ENCODE measurements at regions not wholly inside any gene's neighbourhood (a gene's known extent, or its start where the extent isn't known, plus 50 kb on each side); places are given as distances from the start of the nearest gene placed in this dataset.

GRCh38 chr5:174925586-174925985 is 201.2 kb downstream of the MSX2 start:
- TF ChIP-seq POLR2A (IDR thresholded peaks at IDR 0.05; ENCODE audit: low read length): no peak
- no peak for TF ChIP-seq CTCF (IDR thresholded peaks at IDR 0.05)
- TF ChIP-seq POLR2AphosphoS2 (conservative IDR thresholded peaks at IDR 0.05; ENCODE audit: low read length): no peak
- TF ChIP-seq REST (IDR thresholded peaks at IDR 0.05): no peak
- no peak for TF ChIP-seq RFX5 (IDR thresholded peaks at IDR 0.05)
- TF ChIP-seq ESRRA (IDR thresholded peaks at IDR 0.05; ENCODE audit: borderline replicate concordance, low read length): no peak
- TF ChIP-seq PBX3 (IDR thresholded peaks at IDR 0.05): no peak
- TF ChIP-seq CBX8 (IDR thresholded peaks at IDR 0.05): no peak
- TF ChIP-seq EP300 (IDR thresholded peaks at IDR 0.05): no peak

Data from A549 (cell line).